H1 (cell line): ENCODE measurements at regions not wholly inside any gene's neighbourhood (a gene's known extent, or its start where the extent isn't known, plus 50 kb on each side); places are given as distances from the start of the nearest gene placed in this dataset.
A peak's percentile ranks its signal among the peaks of the same experiment; 100 is the strongest.

Experiments
- CTCF ChIA-PET: fragments of 300-600 bp; sonication (Branson Sonifier 250); formaldehyde crosslinking; loops from one replicate; lab custom pipeline; 2021; ENCODE audit not compliant: partially characterized antibody; lab: Charles Lee
- POLR2A ChIA-PET: fragments of 300-600 bp; sonication (Branson Sonifier 250); formaldehyde crosslinking; loops from one replicate; lab custom pipeline; 2021; ENCODE audit warnings: inconsistent platforms; ENCODE audit not compliant: partially characterized antibody; lab: Charles Lee
- DNase-seq, 2 experiments: peaks; one replicate each; pipeline versions ENCODE4 v3.0.0 to v3.0.0-alpha.2; 2010 to 2022; ENCODE audit warnings: low spot score in 2 of 2, low read depth in 1 of 2, mixed read lengths in 1 of 2
- FAIRE-seq: peaks from 2 replicates; lab custom pipeline; 2011; peaks lifted over from hg19 to GRCh38; lab: Jason Lieb, UNC
- H2AFZ ChIP-seq: 2 replicates; pipeline ENCODE4 v1.8.1; 2012; ENCODE audit warnings: low read length, inconsistent platforms
- H2AK5ac ChIP-seq: 2 replicates; pipeline ENCODE4 v1.6.1; 2013; ENCODE audit warnings: low read depth, low read length
- H2BK120ac ChIP-seq: replicated peaks from 2 replicates; pipeline ENCODE3; 2013; ENCODE audit warnings: low read depth, low read length, inconsistent platforms
- H2BK12ac ChIP-seq: 2 replicates; pipeline ENCODE4 v1.6.1; 2013; ENCODE audit warnings: low read depth, low read length
- H2BK15ac ChIP-seq: 2 replicates; pipeline ENCODE4 v1.6.1; 2013; ENCODE audit warnings: low read length
- H2BK20ac ChIP-seq: 2 replicates; pipeline ENCODE4 v1.6.1; 2013; ENCODE audit warnings: low read length
- H2BK5ac ChIP-seq: 2 replicates; pipeline ENCODE4 v1.6.1; 2013; ENCODE audit warnings: low read depth, low read length
- H3K14ac ChIP-seq: 2 replicates; pipeline ENCODE4 v1.6.1; 2013; ENCODE audit warnings: inconsistent platforms; ENCODE audit not compliant: insufficient read length
- H3K18ac ChIP-seq: 2 replicates; pipeline ENCODE4 v1.6.1; 2013; ENCODE audit warnings: low read length; ENCODE audit errors: extremely low read depth
- H3K23ac ChIP-seq: 2 replicates; pipeline ENCODE4 v1.6.1; 2013; ENCODE audit warnings: inconsistent platforms; ENCODE audit not compliant: insufficient read length
- H3K23me2 ChIP-seq: 2 replicates; pipeline ENCODE4 v1.6.1; 2013; ENCODE audit warnings: low read depth, low read length
- H3K27ac ChIP-seq: 2 replicates; pipeline ENCODE4 v1.6.1; 2011; ENCODE audit warnings: low read depth, low read length, inconsistent platforms
- H3K27me3 ChIP-seq, 4 experiments: replicated peaks in 1 of 4; 1 replicate in 1 of 4; 2 replicates in 3 of 4; pipeline versions ENCODE4 v1.6.1 to v1.8.1; 2011 to 2013; ENCODE audit warnings: low read length in 3 of 4, mild to moderate bottlenecking in 3 of 4, inconsistent platforms in 2 of 4, mixed read lengths in 2 of 4, moderate library complexity in 1 of 4; ENCODE audit not compliant: control insufficient read depth in 3 of 4, insufficient read depth in 3 of 4; ENCODE audit errors: extremely low read depth in 1 of 4
- H3K36me3 ChIP-seq, 4 experiments: 2 replicates each; pipeline versions ENCODE4 v1.6.1 to v1.8.1; 2011 to 2013; ENCODE audit warnings: mild to moderate bottlenecking in 4 of 4, low read length in 3 of 4, moderate library complexity in 2 of 4, control low read depth in 1 of 4, inconsistent platforms in 1 of 4; ENCODE audit not compliant: insufficient read depth in 4 of 4, control insufficient read depth in 2 of 4
- H3K4ac ChIP-seq: replicated peaks from 2 replicates; pipeline ENCODE3; 2013; ENCODE audit warnings: low read length, low read depth, mixed read lengths, inconsistent platforms; ENCODE audit not compliant: insufficient read length
- H3K4me1 ChIP-seq, 4 experiments: replicated peaks in 1 of 4; 1 replicate in 1 of 4; 2 replicates in 3 of 4; pipeline versions ENCODE4 v1.6.1 to v1.8.1; 2011 to 2013; ENCODE audit warnings: low read length in 3 of 4, inconsistent platforms in 2 of 4, mixed read lengths in 1 of 4; ENCODE audit not compliant: insufficient read depth in 4 of 4, control insufficient read depth in 3 of 4
- H3K4me2 ChIP-seq, 2 experiments: 2 replicates each; pipeline versions ENCODE4 v1.6.1 to v1.8.1; 2011 to 2013; ENCODE audit warnings: low read depth in 2 of 2, low read length in 2 of 2, control low read depth in 1 of 2, inconsistent platforms in 1 of 2, mild to moderate bottlenecking in 1 of 2; ENCODE audit not compliant: insufficient read depth in 1 of 2
- H3K4me3 ChIP-seq, 4 experiments: fragments of 200-600, 300-600 bp in 1 of 4; sonication (generic), shearing (Covaris generic), sonication (Bioruptor Twin) in 1 of 4; 2 replicates each; pipeline versions ENCODE4 v1.5.1 to v1.8.1; 2011 to 2016; ENCODE audit warnings: low read length in 4 of 4, low read depth in 3 of 4, control low read depth in 2 of 4, inconsistent platforms in 2 of 4, mild to moderate bottlenecking in 2 of 4, mixed read lengths in 1 of 4, moderate library complexity in 1 of 4; ENCODE audit not compliant: insufficient read depth in 2 of 4; ENCODE audit errors: extremely low read depth in 1 of 4
- H3K56ac ChIP-seq: replicated peaks from 2 replicates; pipeline ENCODE3; 2013; ENCODE audit warnings: low read depth, mild to moderate bottlenecking, mixed read lengths, low read length, inconsistent platforms; ENCODE audit not compliant: insufficient read length
- H3K79me1 ChIP-seq: 2 replicates; pipeline ENCODE4 v1.6.1; 2013; ENCODE audit warnings: low read depth, low read length, control low read depth
- H3K79me2 ChIP-seq, 2 experiments: 2 replicates each; pipeline versions ENCODE4 v1.6.1 to v1.8.1; 2012 to 2013; ENCODE audit warnings: low read length in 2 of 2, mild to moderate bottlenecking in 2 of 2, inconsistent platforms in 1 of 2; ENCODE audit not compliant: insufficient read depth in 2 of 2, control insufficient read depth in 1 of 2
- H3K9ac ChIP-seq, 4 experiments: replicated peaks in 1 of 4; 1 replicate in 1 of 4; 2 replicates in 3 of 4; pipeline versions ENCODE4 v1.6.1 to v1.8.1; 2011 to 2013; ENCODE audit warnings: low read depth in 3 of 4, low read length in 3 of 4, control low read depth in 2 of 4, mild to moderate bottlenecking in 2 of 4, moderate library complexity in 2 of 4, inconsistent platforms in 1 of 4; ENCODE audit errors: extremely low read depth in 1 of 4
- H3K9me3 ChIP-seq, 2 experiments: 2 replicates each; pipeline versions ENCODE4 v1.6.1 to v1.8.1; 2012 to 2013; ENCODE audit warnings: mild to moderate bottlenecking in 2 of 2, moderate library complexity in 2 of 2, control low read depth in 1 of 2, inconsistent platforms in 1 of 2, low read depth in 1 of 2, low read length in 1 of 2, mixed read lengths in 1 of 2; ENCODE audit not compliant: insufficient read depth in 2 of 2
- H4K20me1 ChIP-seq, 2 experiments: replicated peaks in 1 of 2; 2 replicates each; pipeline versions ENCODE3 to v1.8.1; 2011 to 2013; ENCODE audit warnings: inconsistent platforms in 2 of 2, low read length in 2 of 2, mild to moderate bottlenecking in 1 of 2; ENCODE audit not compliant: insufficient read depth in 2 of 2, control insufficient read depth in 1 of 2
- H4K5ac ChIP-seq: 2 replicates; pipeline ENCODE4 v1.6.1; 2013; ENCODE audit warnings: low read length, low read depth, mixed read lengths, inconsistent platforms; ENCODE audit not compliant: insufficient read length
- H4K8ac ChIP-seq: 2 replicates; pipeline ENCODE4 v1.8.0; 2013; ENCODE audit warnings: mild to moderate bottlenecking, moderate library complexity, low read length, inconsistent platforms; ENCODE audit not compliant: insufficient read depth; ENCODE audit errors: extremely low read depth
- H4K91ac ChIP-seq: replicated peaks from 2 replicates; pipeline ENCODE3; 2013; ENCODE audit warnings: low read length, mixed read lengths, inconsistent platforms; ENCODE audit not compliant: insufficient read length
- ASH2L ChIP-seq: fragments of 200-600, 300-600 bp; sonication (generic); IDR thresholded peaks from one replicate; pipeline ENCODE4 v1.7.1; 2017; ENCODE audit warnings: low read length
- BACH1 ChIP-seq: IDR thresholded peaks from 2 replicates; pipeline ENCODE4 v1.6.1; 2012; ENCODE audit warnings: low read length, improper control_type of control experiment
- CHD1 ChIP-seq: IDR thresholded peaks from 2 replicates; pipeline ENCODE4 v1.6.1; 2012; ENCODE audit warnings: low read depth, low read length, improper control_type of control experiment
- FOSL1 ChIP-seq: IDR thresholded peaks from 2 replicates; pipeline ENCODE4 v1.6.1; 2011; ENCODE audit warnings: mild to moderate bottlenecking, low read depth, low read length, moderate library complexity; ENCODE audit not compliant: insufficient read depth
- TAF1 ChIP-seq: IDR thresholded peaks from 2 replicates; pipeline ENCODE4 v1.6.1; 2011; ENCODE audit warnings: mild to moderate bottlenecking, low read depth, low read length
- WGBS, 2 experiments: shearing (Covaris generic) in 1 of 2; methylation state at CpG; one replicate each; pipeline versions ENCODE4 v1.1.6 to v1.1.7; 2013 to 2015; ENCODE audit warnings: low lambda C conversion rate in 2 of 2, mixed read lengths in 2 of 2, inconsistent platforms in 1 of 2, low coverage in 1 of 2, missing lambda C conversion rate in 1 of 2; ENCODE audit not compliant: insufficient replicate concordance in 2 of 2, insufficient coverage in 1 of 2, insufficient read length in 1 of 2; ENCODE audit errors: extremely low coverage in 1 of 2, missing lambda C conversion rate in 1 of 2; 5-methylcytosine and 5-hydroxymethylcytosine counted together

DNA sequence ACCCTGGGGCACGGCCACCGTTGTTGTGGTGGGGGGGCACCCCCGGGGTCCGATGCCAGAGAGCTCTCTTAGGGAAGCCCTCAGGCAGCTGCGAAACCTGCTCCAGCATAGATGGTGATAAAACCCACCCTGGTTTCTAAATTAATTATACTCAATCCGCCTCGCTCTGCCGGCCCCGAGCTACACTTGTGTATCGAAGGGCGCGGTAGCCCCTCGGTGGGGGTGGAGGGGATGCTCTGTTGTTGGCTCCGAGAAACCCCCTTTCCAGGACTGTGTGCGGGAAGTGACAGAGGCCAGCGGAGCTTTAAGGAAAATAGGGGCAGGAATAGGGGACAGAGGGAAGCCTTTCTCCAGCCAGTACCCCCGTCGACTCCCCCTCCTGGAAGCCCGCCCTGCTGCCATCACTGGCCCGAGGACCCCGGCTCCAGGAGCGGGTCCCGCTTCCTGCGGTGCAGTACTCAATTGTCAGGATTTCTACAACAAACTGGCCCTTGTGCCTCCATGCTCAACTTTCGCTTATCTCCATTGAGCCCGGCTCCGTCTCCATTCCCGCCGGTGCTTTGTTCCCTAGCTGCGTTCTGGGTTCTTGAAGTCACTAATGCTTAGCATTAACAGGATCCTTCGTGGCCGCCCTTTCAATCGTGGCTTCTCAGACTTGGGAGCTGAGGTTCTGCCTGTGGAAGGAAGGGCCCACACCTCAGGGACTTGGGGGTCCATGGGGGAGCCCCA is 408.2 kb downstream of the BCOR start:
- peak overlapping the region; percentile 29 for H4K91ac ChIP-seq

More for the DNA sequence above, 408.2 kb downstream of the BCOR start:
- Histone ChIP-seq H4K8ac (peak overlapping the region; percentile 63), H2BK5ac (peak overlapping the region; percentile 24; the same call in 1 of the 2 replicates), H3K56ac (peak overlapping the region; percentile 46), H2BK12ac (no peak overlapping the region), H4K20me1 (no peaks in the 10 kb centered on the region), H3K27me3 (peaks cover 0 to 3% (median 1%) of the 10 kb centered on the region in 4 experiments; a peak in 4 of 7 replicates), H3K79me1 (no peaks in the 10 kb centered on the region), H3K27ac (peak overlapping the region; percentile 52; the same call in 1 of the 2 replicates), H3K23ac (no peak overlapping the region), H3K4ac (no peak overlapping the region), H4K5ac (peak overlapping the region; percentile 81), H3K79me2 (no peaks in the 10 kb centered on the region)
- CTCF ChIA-PET = interaction anchor here (0.8 to 1.5 kb wide), 2 partner anchors 37 to 131 kb away, joined by 3 to 6 read pairs; no protein-coding TSS in a partner anchor
- peak; percentile 60 for FAIRE-seq
- TF ChIP-seq ASH2L = peak; percentile 2
- TF ChIP-seq BACH1 = no peak
- TF ChIP-seq CHD1 = no peak
- 0 out of 2 replicates have a peak, but pooled peaks have one; percentile 29 for TF ChIP-seq TAF1
- no peak for TF ChIP-seq FOSL1
- TF ChIP-seq, all 59 proteins: peak for 2
- Histone ChIP-seq H2AK5ac (no peak overlapping the region), H2BK120ac (no peak overlapping the region), H3K23me2 (peaks cover 2% of the 10 kb centered on the region; the same call in 1 of the 2 replicates), H3K36me3 (no peaks in the 10 kb centered on the region), H3K4me3 (peak overlapping the region; percentile 32 to 66 (median 33); a peak in 7 of 8 replicates), H2BK20ac (no peak overlapping the region), H3K14ac (no peak overlapping the region), H2AFZ (no peak overlapping the region), H3K18ac (peak overlapping the region; percentile 78), H3K9me3 (no peaks in the 10 kb centered on the region), H2BK15ac (no peak overlapping the region), H3K4me1 (peaks cover 3 to 11% (median 8%) of the 10 kb centered on the region in 4 experiments), H3K9ac (peak overlapping the region in 3 of 4 experiments; percentile 10 to 37 (median 13); a peak in 4 of 7 replicates), H3K4me2 (peak overlapping the region; percentile 69 to 81)
- WGBS, 2 experiments = 1% methylated on average over 22 of the region's 33 CpGs; no CpG with 5 or more reads in 1 of the 2 experiments
- POLR2A ChIA-PET = interaction anchor here (0.5 to 2.0 kb wide), 8 partner anchors 10 to 404 kb away, joined by 3 to 10 read pairs (median 4); no protein-coding TSS in a partner anchor
- peak in 1 of 2 experiments; percentile 46 for DNase-seq
